Adrenal gland (tissue), 9 donors: ENCODE measurements at regions not wholly inside any gene's neighbourhood (a gene's known extent, or its start where the extent isn't known, plus 50 kb on each side); places are given as distances from the start of the nearest gene placed in this dataset.
"Not testable (repeated sequence)": the region's sequence is repeated elsewhere in the genome, so short reads cannot be mapped to it uniquely, and the experiment has no call there.

Experiments used
- DNase-seq, 7 donors: peaks; one replicate each; pipeline ENCODE4 v3.0.0-alpha.2; 2019 to 2020
- H3K27ac ChIP-seq, 5 donors: fragments of 200-600 bp; sonication (generic) in 4 of 5; 1 replicate in 3 of 5; 2 replicates in 2 of 5; pipeline versions ENCODE4 v1.5.1 to v1.8.0; 2016 to 2020; ENCODE audit warnings: mild to moderate bottlenecking in 1 of 5
- H3K27me3 ChIP-seq: fragments of 200-600 bp; 2 replicates; pipeline ENCODE4 v1.8.0; 2021
- H3K36me3 ChIP-seq, 2 donors: fragments of 200-600 bp; replicated peaks in 1 of 2; 1 replicate in 1 of 2; 2 replicates in 1 of 2; pipeline versions ENCODE4 v1.5.1 to v1.8.0; 2018 to 2022
- H3K4me1 ChIP-seq, 2 donors: fragments of 200-600 bp; replicated peaks in 1 of 2; 1 replicate in 1 of 2; 2 replicates in 1 of 2; pipeline versions ENCODE4 v1.5.1 to v1.8.0; 2018 to 2021
- H3K4me3 ChIP-seq, 4 donors: fragments of 200-600 bp; sonication (generic) in 3 of 4; one replicate each; pipeline ENCODE4 v1.5.1; 2016 to 2018
- H3K9me3 ChIP-seq, 3 donors: fragments of 200-600 bp; sonication (generic) in 1 of 3; replicated peaks in 1 of 3; 1 replicate in 2 of 3; 2 replicates in 1 of 3; pipeline versions ENCODE4 v1.5.1 to v1.8.0; 2016 to 2021
- POLR2A ChIP-seq, 2 donors: fragments of 450-650 bp; IDR thresholded peaks; one replicate each; pipeline ENCODE4 v1.6.1; 2017; ENCODE audit warnings: antibody characterized with exemption in 2 of 2, mild to moderate bottlenecking in 2 of 2, moderate library complexity in 1 of 2
- WGBS, 4 donors: extraction: QIAGEN DNeasy Blood & Tissue Kit in 2 of 4; methylation state at CpG; one replicate each; pipeline versions ENCODE4 v1.1.5 to v1.1.7; 2013 to 2017; 5-methylcytosine and 5-hydroxymethylcytosine counted together
- intact Hi-C, 2 donors: fragments of 100-400 bp; cut with DNase I; formaldehyde crosslinking; loops; one replicate each; pipeline versions ENCODE4 v1.14.1 to v1.15.0; 2022 to 2023
- TF ChIP-seq, protein P1 (sequence below), 6 experiments: fragments of 450-650 bp in 4 of 6; fragments of 200-600 bp in 2 of 6; sonication (generic) in 1 of 6; IDR thresholded peaks; 1 replicate in 5 of 6; 2 replicates in 1 of 6; pipeline versions ENCODE4 v1.5.1 to v1.8.0; 2016 to 2021; ENCODE audit warnings: antibody characterized with exemption in 6 of 6, mild to moderate bottlenecking in 2 of 6, moderate library complexity in 1 of 6
- donor health status: healthy with polysubstance abuse.
- donor health status: Bipolar disorder and iron deficiency.
- donor health status: DM: yes; HTN: yes; CAD: no.
- donor health status: DM: no; HTN: no; CAD: no.
- donor health status: DM: no; HTN: no; CAD: no.

GRCh38 chr12:75739912-75740311, 228.5 kb upstream of the KRR1 start:
- intact Hi-C loops: no loop called here
- no peaks in the 10 kb centered on the region for H3K9me3 ChIP-seq
- no peaks in the 10 kb centered on the region for H3K36me3 ChIP-seq
- 77 to 89% (median 84%) methylated on average over 1 of the region's 1 CpG for WGBS, 4 donors
- no peak overlapping the region for H3K4me3 ChIP-seq
- no peak overlapping the region for H3K27ac ChIP-seq
- no peak for DNase-seq
- H3K4me1 ChIP-seq: no peaks in the 10 kb centered on the region
- TF ChIP-seq, protein P1, sequence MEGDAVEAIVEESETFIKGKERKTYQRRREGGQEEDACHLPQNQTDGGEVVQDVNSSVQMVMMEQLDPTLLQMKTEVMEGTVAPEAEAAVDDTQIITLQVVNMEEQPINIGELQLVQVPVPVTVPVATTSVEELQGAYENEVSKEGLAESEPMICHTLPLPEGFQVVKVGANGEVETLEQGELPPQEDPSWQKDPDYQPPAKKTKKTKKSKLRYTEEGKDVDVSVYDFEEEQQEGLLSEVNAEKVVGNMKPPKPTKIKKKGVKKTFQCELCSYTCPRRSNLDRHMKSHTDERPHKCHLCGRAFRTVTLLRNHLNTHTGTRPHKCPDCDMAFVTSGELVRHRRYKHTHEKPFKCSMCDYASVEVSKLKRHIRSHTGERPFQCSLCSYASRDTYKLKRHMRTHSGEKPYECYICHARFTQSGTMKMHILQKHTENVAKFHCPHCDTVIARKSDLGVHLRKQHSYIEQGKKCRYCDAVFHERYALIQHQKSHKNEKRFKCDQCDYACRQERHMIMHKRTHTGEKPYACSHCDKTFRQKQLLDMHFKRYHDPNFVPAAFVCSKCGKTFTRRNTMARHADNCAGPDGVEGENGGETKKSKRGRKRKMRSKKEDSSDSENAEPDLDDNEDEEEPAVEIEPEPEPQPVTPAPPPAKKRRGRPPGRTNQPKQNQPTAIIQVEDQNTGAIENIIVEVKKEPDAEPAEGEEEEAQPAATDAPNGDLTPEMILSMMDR (IDR thresholded peaks at IDR 0.05): no peak
- TF ChIP-seq POLR2A (IDR thresholded peaks at IDR 0.05): no peak
- no peaks in the 10 kb centered on the region for H3K27me3 ChIP-seq

GRCh38 chr12:75739098-75739497, 227.7 kb upstream of the KRR1 start:
- intact Hi-C loops, H3K27ac ChIP-seq, DNase-seq, H3K27me3 ChIP-seq, H3K36me3 ChIP-seq, H3K4me3 ChIP-seq, H3K4me1 ChIP-seq, H3K9me3 ChIP-seq: not testable (repeated sequence)
- WGBS, 4 donors: 92 to 98% (median 97%) methylated on average over 2 of the region's 2 CpGs

- Histone ChIP-seq H3K4me3 (no peak overlapping the region), H3K9me3 (no peaks in the 10 kb centered on the region), H3K36me3 (no peaks in the 10 kb centered on the region), H3K4me1 (no peaks in the 10 kb centered on the region), H3K27me3 (no peaks in the 10 kb centered on the region), H3K27ac (no peak overlapping the region)
- no peak for DNase-seq
- intact Hi-C loops: no loop called here
- no peak for TF ChIP-seq POLR2A (IDR thresholded peaks at IDR 0.05)
- TF ChIP-seq, protein P1 (IDR thresholded peaks at IDR 0.05): no peak
- WGBS, 4 donors: 45 to 65% (median 64%) methylated on average over 2 of the region's 2 CpGs
Observed at GRCh38 chr12:75738486-75738885, 227.1 kb upstream of the KRR1 start.

DNA sequence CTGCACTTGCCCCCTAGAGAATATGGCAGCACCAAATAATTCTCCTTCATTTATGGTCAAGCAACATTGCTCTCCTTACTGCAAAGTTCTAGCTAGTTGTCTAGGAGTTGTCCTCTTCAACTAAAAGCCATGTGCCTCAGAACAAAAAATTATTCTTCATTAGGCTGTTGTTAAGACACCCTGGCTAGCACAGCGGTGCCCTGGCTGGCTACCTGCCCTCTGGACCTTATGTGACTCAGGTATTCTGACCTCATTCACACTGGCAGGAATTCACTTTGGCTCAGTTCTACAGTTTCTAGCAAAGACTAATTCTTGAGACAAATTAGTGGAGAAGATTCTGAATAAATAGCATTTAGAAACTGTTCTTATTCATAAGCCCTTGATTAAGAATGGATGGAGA, 224.4 kb upstream of the KRR1 start:
- Histone ChIP-seq H3K27ac (no peak overlapping the region), H3K4me3 (no peak overlapping the region), H3K27me3 (no peaks in the 10 kb centered on the region), H3K9me3 (no peaks in the 10 kb centered on the region), H3K36me3 (no peaks in the 10 kb centered on the region), H3K4me1 (no peaks in the 10 kb centered on the region)
- peak; percentile 33 to 71 (median 57) for DNase-seq
- TF ChIP-seq, protein P1 (IDR thresholded peaks at IDR 0.05): no peak
- no peak for TF ChIP-seq POLR2A (IDR thresholded peaks at IDR 0.05)
- intact Hi-C loops: no loop called here
- WGBS, 4 donors: 45 to 70% (median 49%) methylated on average over 1 of the region's 1 CpG

DNA sequence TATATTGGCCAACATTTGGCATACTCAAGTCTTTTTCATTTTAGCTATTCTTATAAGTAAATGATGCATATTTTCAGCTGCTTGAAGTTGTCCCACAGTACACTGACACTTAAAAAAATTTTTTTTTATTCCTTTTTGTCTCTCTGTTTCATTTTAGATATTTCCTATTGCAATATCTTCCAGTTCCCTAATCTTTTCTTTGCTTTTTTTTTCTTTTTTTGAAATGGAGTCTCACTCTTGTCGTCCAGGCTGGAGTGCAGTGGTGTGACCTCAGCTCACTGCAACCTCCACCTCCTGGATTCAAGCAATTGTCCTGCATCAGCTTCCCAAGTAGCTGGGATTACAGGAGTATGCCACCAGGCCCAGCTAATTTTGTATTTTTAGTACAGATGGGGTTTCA, 217.4 kb upstream of the KRR1 start:
- DNase-seq: no peak
- 77 to 92% (median 90%) methylated on average over 1 of the region's 1 CpG for WGBS, 4 donors
- intact Hi-C loops: no loop called here

More for the DNA sequence above, 217.4 kb upstream of the KRR1 start:
- no peak for TF ChIP-seq POLR2A (IDR thresholded peaks at IDR 0.05)
- TF ChIP-seq, protein P1 (IDR thresholded peaks at IDR 0.05): no peak
- Histone ChIP-seq H3K36me3 (no peaks in the 10 kb centered on the region), H3K27ac (no peak overlapping the region), H3K4me3 (no peak overlapping the region), H3K27me3 (no peaks in the 10 kb centered on the region), H3K9me3 (no peaks in the 10 kb centered on the region), H3K4me1 (peaks cover 10 to 17% of the 10 kb centered on the region in 2 donors)
